ENCODE measurements at regions not wholly inside any gene's neighbourhood (a gene's known extent, or its start where the extent isn't known, plus 50 kb on each side); places are given as distances from the start of the nearest gene placed in this dataset.

- peaks cover 54% of the 10 kb centered on the region for H3K9me3 Mint-ChIP-seq
- ATAC-seq (no peak), DNase-seq (ENCODE audit: low spot score) (no peak)
- ChIA-PET POLR2A (no interaction called here), CTCF (no interaction called here)
- peaks cover 9% of the 10 kb centered on the region for H3K4me1 Mint-ChIP-seq
- H3K4me3 Mint-ChIP-seq = no peak overlapping the region
- TF ChIP-seq MAX (CRISPR knock-in tag; IDR thresholded peaks at IDR 0.05) = no peak
- no peak for TF ChIP-seq NFE2L1 (CRISPR knock-in tag; IDR thresholded peaks at IDR 0.05)
- TF ChIP-seq NR1H2 (CRISPR knock-in tag; IDR thresholded peaks at IDR 0.05) = no peak
- TF ChIP-seq SMAD3 (CRISPR knock-in tag; IDR thresholded peaks at IDR 0.05; ENCODE audit: borderline replicate concordance) = no peak
- TF ChIP-seq ESRRA (CRISPR knock-in tag; IDR thresholded peaks at IDR 0.05; ENCODE audit: borderline replicate concordance) = no peak
- TF ChIP-seq ZNF232 (CRISPR knock-in tag; IDR thresholded peaks at IDR 0.05) = no peak
- no peak for TF ChIP-seq ATF6 (CRISPR knock-in tag; IDR thresholded peaks at IDR 0.05)
- H3K36me3 Mint-ChIP-seq = peaks cover 7% of the 10 kb centered on the region
- no peaks in the 10 kb centered on the region for H3K27me3 Mint-ChIP-seq (ENCODE audit: low read depth)
- H3K27ac Mint-ChIP-seq = no peak overlapping the region
These were observed 259.2 kb upstream of the RMST start for GRCh38 chr12:97203408-97203807.

- no peak overlapping the region for H3K27ac Mint-ChIP-seq
- H3K36me3 Mint-ChIP-seq = 0 out of 2 replicates have a peak, but pooled peaks cover 3% of the 10 kb centered on the region
- H3K9me3 Mint-ChIP-seq = peaks cover 45% of the 10 kb centered on the region
- TF ChIP-seq ZNF232 (CRISPR knock-in tag; IDR thresholded peaks at IDR 0.05) = no peak
- no peak for TF ChIP-seq SOX15 (CRISPR knock-in tag; IDR thresholded peaks at IDR 0.05)
- no peak for TF ChIP-seq ZBTB43 (CRISPR knock-in tag; IDR thresholded peaks at IDR 0.05)
- TF ChIP-seq AFF4 (CRISPR knock-in tag; IDR thresholded peaks at IDR 0.05; ENCODE audit: borderline replicate concordance) = no peak
- TF ChIP-seq MXD4 (CRISPR knock-in tag; IDR thresholded peaks at IDR 0.05; ENCODE audit: borderline replicate concordance) = no peak
- no peak for TF ChIP-seq ARID4B (CRISPR knock-in tag; IDR thresholded peaks at IDR 0.05; ENCODE audit: borderline replicate concordance)
- TF ChIP-seq FOXJ3 (CRISPR knock-in tag; IDR thresholded peaks at IDR 0.05; ENCODE audit: borderline replicate concordance) = no peak
- TF ChIP-seq HMGA2 (CRISPR knock-in tag; IDR thresholded peaks at IDR 0.05) = no peak
- no peak for TF ChIP-seq CTCF (IDR thresholded peaks at IDR 0.05)
- no peak for TF ChIP-seq TEAD4 (CRISPR knock-in tag; IDR thresholded peaks at IDR 0.05)
- TF ChIP-seq CBFB (CRISPR knock-in tag; IDR thresholded peaks at IDR 0.05; ENCODE audit: low read depth) = no peak
- TF ChIP-seq ATF6 (CRISPR knock-in tag; IDR thresholded peaks at IDR 0.05) = no peak
- no peak for TF ChIP-seq RORB (CRISPR knock-in tag; IDR thresholded peaks at IDR 0.05)
- no peak for TF ChIP-seq NFATC4 (CRISPR knock-in tag; IDR thresholded peaks at IDR 0.05)
- TF ChIP-seq ZNF671 (CRISPR knock-in tag; IDR thresholded peaks at IDR 0.05) = no peak
- TF ChIP-seq EMX1 (CRISPR knock-in tag; IDR thresholded peaks at IDR 0.05) = no peak
- POLR2A ChIA-PET = no interaction called here
- ATAC-seq (no peak), DNase-seq (ENCODE audit: low spot score) (no peak)
- H3K4me3 Mint-ChIP-seq = no peak overlapping the region
- CTCF ChIA-PET = no interaction called here
- H3K27me3 Mint-ChIP-seq (ENCODE audit: low read depth) = no peaks in the 10 kb centered on the region
- H3K4me1 Mint-ChIP-seq = no peaks in the 10 kb centered on the region
These were observed 252.6 kb upstream of the RMST start for GRCh38 chr12:97209997-97210396.

Measured in WTC11 (cell line).